Mononuclear cell (primary cell): ENCODE measurements at regions not wholly inside any gene's neighbourhood (a gene's known extent, or its start where the extent isn't known, plus 50 kb on each side); places are given as distances from the start of the nearest gene placed in this dataset.
A peak's percentile ranks its signal among the peaks of the same experiment; 100 is the strongest.
"Not testable (repeated sequence)": the region's sequence is repeated elsewhere in the genome, so short reads cannot be mapped to it uniquely, and the experiment has no call there.

Experiments
- H3K27me3 ChIP-seq: 2 replicates; pipeline ENCODE4 v1.6.0; 2011; ENCODE audit warnings: low read length, control low read depth; ENCODE audit not compliant: insufficient read depth
- H3K4me1 ChIP-seq: 2 replicates; pipeline ENCODE4 v1.5.1; 2011; ENCODE audit warnings: mild to moderate bottlenecking, low read length, control low read depth; ENCODE audit not compliant: insufficient read depth
- H3K4me3 ChIP-seq: 2 replicates; pipeline ENCODE4 v1.5.1; 2011; ENCODE audit warnings: mild to moderate bottlenecking, low read length, moderate library complexity
- H3K9me3 ChIP-seq: 2 replicates; pipeline ENCODE4 v1.5.1; 2011; ENCODE audit warnings: low read depth, mild to moderate bottlenecking, control low read depth, low read length

DNA sequence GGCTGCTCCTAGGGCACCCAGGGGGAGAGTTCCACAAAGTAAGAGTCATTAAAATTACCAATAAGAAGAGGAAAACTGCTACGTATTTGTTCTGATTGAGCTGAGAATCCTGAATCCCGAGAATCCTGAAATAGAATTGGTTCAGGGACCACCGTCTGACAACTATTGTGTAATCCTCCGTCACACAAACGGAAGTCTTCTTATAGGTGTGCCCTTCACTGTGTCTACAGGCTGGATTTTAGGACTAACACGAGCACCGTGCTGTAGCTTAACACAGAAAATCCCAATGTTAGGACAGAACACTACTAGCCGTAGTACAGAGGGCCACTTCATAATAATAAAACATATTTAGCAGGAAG, 50.6 kb upstream of the RNF182 start:
- Histone ChIP-seq H3K4me3 (peak overlapping the region; percentile 27), H3K27me3 (no peaks in the 10 kb centered on the region), H3K4me1 (peaks cover 20% of the 10 kb centered on the region), H3K9me3 (no peaks in the 10 kb centered on the region)

- Histone ChIP-seq H3K9me3 (no peaks in the 10 kb centered on the region), H3K4me1 (peaks cover 20% of the 10 kb centered on the region), H3K27me3 (no peaks in the 10 kb centered on the region), H3K4me3 (peak overlapping the region; percentile 27)
Measured at GRCh38 chr6:13873288-13874190, 51.2 kb upstream of the RNF182 start.

GRCh38 chr6:13872681-13873080, 52.1 kb upstream of the RNF182 start:
- H3K27me3 ChIP-seq = no peaks in the 10 kb centered on the region
- H3K4me1 ChIP-seq = peaks cover 20% of the 10 kb centered on the region
- H3K4me3 ChIP-seq = no peak overlapping the region

DNA sequence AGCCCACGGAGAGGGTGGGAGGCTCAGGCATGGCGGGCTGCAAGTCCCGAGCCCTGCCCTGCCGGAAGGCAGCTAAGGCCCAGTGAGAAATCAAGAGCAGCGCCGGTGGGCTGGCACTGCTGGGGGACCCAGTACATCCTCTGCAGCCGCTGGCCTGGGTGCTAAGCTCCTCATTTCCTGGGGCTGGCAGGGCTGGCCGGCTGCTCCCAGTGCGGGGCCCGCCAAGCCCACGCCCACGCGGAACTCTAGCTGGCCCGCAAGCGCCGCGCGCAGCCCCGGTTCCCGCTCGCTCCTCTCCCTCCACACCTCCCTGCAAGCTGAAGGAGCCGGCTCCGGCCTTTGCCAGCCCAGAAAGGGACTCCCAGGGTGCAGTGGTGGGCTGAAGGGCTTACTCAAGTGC, 52.7 kb upstream of the RNF182 start:
- H3K4me1 ChIP-seq = peaks cover 20% of the 10 kb centered on the region
- not testable (repeated sequence) for H3K4me3 ChIP-seq, H3K27me3 ChIP-seq, H3K9me3 ChIP-seq

More at GRCh38 chr6:13872681-13873080, 52.1 kb upstream of the RNF182 start:
- H3K9me3 ChIP-seq = no peaks in the 10 kb centered on the region

GRCh38 chr6:13870214-13870830, 54.4 kb upstream of the RNF182 start:
- Histone ChIP-seq H3K9me3 (no peaks in the 10 kb centered on the region), H3K27me3 (peaks cover 2% of the 10 kb centered on the region), H3K4me3 (no peak overlapping the region), H3K4me1 (peaks cover 20% of the 10 kb centered on the region)

DNA sequence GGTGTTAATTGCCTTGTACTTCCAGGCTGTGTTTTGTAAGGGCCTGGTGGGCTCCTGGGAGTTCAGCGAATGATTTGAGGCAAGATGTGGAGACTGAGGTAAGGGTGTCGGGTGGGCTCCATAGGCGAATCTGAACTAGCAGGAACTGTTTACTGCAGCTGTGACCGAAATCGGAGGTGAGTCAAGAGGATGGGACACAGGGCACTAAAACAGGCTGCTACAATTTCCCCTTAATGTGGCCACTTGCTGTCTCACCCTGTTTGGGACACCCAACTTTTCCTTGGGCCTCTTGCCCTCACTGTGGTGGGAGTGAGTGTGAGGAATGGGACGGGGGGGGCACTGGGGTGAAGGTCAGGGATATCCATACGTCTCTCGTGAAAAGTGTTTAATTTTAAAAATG, 53.9 kb upstream of the MCUR1 start:
- Histone ChIP-seq H3K4me3 (no peak overlapping the region), H3K9me3 (no peaks in the 10 kb centered on the region), H3K4me1 (peaks cover 13% of the 10 kb centered on the region), H3K27me3 (peaks cover 7% of the 10 kb centered on the region)

DNA sequence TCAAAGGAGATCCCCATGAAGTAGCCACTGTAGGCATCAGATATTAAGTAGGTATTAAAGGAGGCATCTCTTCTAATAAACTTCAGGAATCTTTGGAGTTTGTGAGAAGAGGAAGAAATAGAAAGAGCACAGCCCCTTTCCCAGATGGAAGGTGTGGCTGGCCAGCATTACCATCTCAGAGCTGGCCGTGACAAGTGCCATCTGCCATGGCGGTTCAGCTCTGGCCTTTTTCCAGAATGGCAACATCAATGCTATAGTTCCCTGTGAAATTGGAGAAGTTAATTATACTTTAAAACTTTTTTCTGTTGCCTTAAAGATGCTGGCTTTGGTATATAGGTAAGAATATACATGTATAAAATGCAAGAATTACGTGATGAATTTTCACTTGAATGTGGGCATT, 51.9 kb upstream of the MCUR1 start:
- Histone ChIP-seq H3K4me3 (no peak overlapping the region), H3K4me1 (peaks cover 4% of the 10 kb centered on the region), H3K9me3 (no peaks in the 10 kb centered on the region), H3K27me3 (peaks cover 12% of the 10 kb centered on the region)

GRCh38 chr6:13865141-13865540, 50.8 kb upstream of the MCUR1 start:
- no peak overlapping the region for H3K4me3 ChIP-seq
- peaks cover 6% of the 10 kb centered on the region for H3K4me1 ChIP-seq
- H3K27me3 ChIP-seq = peaks cover 24% of the 10 kb centered on the region
- no peaks in the 10 kb centered on the region for H3K9me3 ChIP-seq

DNA sequence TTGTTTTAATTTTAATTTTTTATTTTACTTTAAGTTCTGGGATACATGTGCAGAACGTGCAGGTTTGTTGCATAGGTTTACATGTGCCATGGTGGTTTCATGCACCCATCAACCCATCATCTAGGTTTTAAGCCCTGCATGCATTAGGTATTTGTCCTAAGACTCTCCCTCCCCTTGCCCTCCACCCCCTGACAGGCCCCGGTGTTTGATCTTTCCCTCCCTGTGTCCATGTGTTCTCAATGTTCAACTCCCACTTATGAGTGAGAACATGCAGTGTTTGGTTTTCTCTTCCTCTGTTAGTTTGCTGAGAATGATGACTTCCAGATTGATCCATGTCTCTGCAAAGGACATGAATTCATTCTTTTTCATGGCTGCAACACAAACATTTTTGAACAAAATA, 50.3 kb upstream of the MCUR1 start:
- H3K4me1 ChIP-seq = peaks cover 10% of the 10 kb centered on the region
- H3K9me3 ChIP-seq, H3K4me3 ChIP-seq: not testable (repeated sequence)
- H3K27me3 ChIP-seq = peaks cover 28% of the 10 kb centered on the region
